ENCODE measurements at regions not wholly inside any gene's neighbourhood (a gene's known extent, or its start where the extent isn't known, plus 50 kb on each side); places are given as distances from the start of the nearest gene placed in this dataset.
"Not testable (repeated sequence)": the region's sequence is repeated elsewhere in the genome, so short reads cannot be mapped to it uniquely, and the experiment has no call there.

DNA sequence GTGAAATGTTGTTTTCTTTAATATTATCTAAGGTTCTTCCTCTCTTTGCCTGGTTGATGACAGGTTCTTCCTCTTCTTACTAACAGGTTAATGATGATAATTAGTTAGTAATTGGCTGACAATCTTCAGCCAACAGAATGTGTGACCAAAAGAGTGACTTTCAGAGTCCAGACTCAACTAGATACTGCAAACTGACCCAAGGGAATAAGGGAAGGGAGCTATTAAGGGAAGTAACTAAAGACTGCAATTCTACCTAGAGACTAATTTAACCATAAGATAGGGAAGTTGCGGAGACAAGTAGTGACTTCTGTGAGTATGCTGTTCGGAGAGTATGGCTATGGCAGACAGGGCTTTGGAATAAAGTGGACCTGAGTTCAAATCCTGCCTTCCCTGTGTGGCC lies 127.3 kb upstream of the TACR1 start:
- DNase-seq (ENCODE audit: low read depth): no peak

DNA sequence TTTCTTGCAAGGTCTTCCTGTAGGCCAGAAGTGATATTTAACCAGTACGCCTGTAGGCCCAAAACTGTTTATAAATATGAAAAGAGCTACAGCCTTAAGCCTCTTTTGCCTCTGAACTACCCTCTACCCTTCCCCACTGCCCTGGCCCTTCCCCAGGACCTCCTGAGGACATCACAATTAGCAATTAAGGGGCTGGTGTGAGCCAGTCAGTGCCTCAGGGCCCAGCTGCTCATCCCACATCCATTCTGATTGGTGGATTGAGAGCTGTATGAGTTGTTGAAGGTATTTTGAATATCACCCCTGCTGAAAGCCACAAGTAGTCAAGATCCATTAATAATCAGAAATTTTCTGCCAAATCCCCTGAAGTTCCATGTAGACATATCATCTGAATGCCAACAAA lies 126.3 kb upstream of the TACR1 start:
- DNase-seq (ENCODE audit: low read depth): no peak

DNA sequence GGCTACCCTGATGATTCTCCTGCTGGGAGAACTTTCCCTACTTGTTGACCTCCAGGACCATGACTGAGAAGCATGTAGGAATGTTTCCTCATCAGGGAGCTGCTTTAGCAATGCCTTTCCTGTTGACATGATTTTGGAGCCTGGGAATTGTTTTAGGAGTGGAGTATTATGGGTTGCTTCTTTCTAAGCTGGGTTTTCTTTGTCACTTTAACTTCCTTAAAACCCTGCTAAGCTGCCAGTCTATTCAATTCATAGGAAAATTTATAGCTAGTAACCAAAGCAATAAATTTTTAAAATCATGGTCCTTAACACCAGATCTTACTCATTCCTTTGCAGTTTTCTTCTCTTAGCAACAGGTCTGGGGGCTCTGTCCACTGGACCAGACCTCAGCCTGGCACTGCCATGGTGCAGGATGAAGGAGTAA lies 125.6 kb upstream of the TACR1 start:
- no peak for DNase-seq (ENCODE audit: low read depth)

GRCh38 chr2:75324141-75324540 lies 124.8 kb upstream of the TACR1 start:
- no peak for DNase-seq (ENCODE audit: low read depth)

GRCh38 chr2:75321599-75321922 lies 122.2 kb upstream of the TACR1 start:
- DNase-seq (ENCODE audit: low read depth): no peak

GRCh38 chr2:75320898-75321598 lies 121.7 kb upstream of the TACR1 start:
- DNase-seq (ENCODE audit: low read depth): no peak

DNA sequence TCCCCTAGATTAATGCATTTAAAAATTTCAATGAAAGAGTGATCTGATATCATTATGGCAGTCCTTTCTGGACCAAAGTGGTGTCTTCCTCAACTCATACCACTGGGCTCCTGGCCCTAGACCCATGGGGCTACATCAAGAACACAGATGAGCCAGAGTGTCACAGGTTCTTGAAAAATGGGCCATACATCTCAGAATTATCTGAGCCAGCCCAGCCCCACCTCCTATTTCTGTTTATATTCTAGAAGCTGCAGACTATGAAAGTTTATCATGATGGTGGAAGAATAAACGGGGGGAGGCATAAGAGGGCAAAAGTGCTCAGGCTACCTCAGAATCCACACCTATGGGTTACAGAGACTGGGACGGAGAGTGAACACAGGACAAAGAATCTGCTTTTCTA lies 120.6 kb upstream of the TACR1 start:
- no peak for DNase-seq (ENCODE audit: low read depth)

DNA sequence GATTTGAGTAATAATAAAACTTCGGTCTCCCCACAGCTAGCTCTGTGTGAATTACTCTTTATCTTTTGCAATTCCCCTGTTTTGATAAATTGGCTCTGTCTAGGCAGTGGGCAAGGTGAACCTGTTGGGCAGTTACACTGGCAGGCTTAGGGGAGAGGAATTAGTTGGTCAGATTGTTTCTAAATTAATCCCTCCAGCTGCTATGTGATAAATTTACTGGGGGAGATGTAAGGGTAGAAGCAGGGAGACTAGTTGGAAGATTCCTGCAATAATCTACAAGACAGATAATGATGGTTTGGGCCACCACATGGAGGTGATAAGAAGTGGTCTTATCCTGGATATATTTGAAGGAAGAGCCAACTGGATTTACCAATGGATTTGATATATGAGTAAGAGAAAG lies 118.5 kb upstream of the TACR1 start:
- DNase-seq (ENCODE audit: low read depth): no peak

GRCh38 chr2:75317316-75317715 lies 118.0 kb upstream of the TACR1 start:
- DNase-seq (ENCODE audit: low read depth): no peak

DNA sequence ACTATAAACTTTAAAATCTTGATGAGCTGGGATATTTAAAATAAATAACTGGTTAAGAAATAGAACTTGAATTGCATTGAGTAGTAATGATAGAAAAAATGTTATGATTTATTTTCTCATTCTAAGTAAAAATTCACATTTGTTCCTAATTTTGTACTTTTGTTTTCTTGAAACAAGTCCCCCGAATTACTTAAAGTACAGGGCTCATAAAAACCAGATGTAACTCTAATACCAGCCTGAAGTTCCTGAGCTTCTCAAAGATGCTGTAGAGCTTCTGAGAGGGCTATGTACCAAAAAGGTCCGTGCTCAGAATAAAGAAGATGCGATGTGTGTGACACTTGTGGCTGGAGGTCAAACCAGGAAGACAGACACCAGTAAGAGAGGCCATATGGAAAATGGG lies 116.1 kb upstream of the TACR1 start:
- DNase-seq (ENCODE audit: low read depth): no peak

DNA sequence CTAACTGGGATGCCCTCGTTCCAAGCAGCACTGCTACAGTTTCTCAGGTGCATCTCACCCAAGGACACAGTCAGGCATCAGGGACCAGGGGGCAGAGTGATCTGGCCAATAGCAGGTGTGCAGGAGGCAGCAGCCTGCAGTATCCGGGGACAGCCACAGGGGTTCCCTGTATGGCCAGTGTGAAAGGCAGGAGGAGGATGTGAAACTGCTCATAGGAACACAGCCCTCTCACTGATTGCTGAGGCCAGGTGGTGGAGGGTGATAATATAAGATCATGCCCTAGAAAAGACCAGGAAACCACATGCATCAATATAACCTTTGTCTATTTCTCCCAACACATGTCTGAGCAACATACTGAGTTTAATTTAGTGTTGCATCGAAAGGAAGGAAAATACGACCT lies 112.7 kb upstream of the TACR1 start:
- no peak for DNase-seq (ENCODE audit: low read depth)

GRCh38 chr2:75311521-75311920 lies 112.2 kb upstream of the TACR1 start:
- no peak for DNase-seq (ENCODE audit: low read depth)

DNA sequence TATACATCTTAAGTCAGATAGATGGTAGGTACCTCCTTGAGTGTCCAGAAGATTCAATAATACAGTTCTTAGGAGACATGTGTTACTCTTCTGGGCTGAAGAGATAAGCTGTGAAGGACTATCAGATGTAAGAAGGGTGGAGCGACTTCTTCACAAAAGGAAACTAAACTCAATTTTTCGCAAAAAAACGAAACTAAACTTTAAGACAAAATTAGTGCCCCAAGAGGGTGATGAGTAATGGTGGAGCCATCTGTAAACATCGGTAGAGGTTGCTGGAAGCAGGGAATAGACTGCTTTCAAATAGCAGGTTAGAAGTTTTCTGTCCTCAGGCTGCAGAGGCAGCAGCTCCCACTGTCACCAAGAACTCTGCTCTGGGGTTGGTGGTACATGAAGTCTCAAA lies 111.6 kb upstream of the TACR1 start:
- no peak for DNase-seq (ENCODE audit: low read depth)

- no peak for DNase-seq (ENCODE audit: low read depth)
These were observed 110.5 kb upstream of the TACR1 start for GRCh38 chr2:75309596-75310463.

- no peak for DNase-seq (ENCODE audit: low read depth)
These were observed 103.9 kb upstream of the TACR1 start for GRCh38 chr2:75303227-75303626.

DNA sequence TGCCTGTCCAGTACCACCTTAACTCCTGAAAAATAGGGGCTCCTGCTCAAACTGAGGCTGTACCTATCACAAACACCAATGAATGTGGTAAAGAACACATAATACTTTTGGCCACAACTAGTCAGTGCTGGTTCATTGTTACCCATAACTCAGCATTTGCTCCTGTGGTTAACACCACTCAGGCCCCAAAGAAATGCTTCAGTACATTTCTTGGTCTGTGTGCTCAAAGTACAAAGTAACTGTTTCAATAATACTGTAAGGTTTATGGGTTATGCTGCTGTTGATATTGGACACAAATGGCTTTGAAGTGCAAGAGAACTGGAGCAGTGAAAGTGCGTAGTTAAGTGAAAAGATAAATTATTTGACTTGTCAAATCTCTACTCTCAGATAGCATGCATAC lies 95.0 kb upstream of the TACR1 start:
- no peak for DNase-seq (ENCODE audit: low read depth)

DNA sequence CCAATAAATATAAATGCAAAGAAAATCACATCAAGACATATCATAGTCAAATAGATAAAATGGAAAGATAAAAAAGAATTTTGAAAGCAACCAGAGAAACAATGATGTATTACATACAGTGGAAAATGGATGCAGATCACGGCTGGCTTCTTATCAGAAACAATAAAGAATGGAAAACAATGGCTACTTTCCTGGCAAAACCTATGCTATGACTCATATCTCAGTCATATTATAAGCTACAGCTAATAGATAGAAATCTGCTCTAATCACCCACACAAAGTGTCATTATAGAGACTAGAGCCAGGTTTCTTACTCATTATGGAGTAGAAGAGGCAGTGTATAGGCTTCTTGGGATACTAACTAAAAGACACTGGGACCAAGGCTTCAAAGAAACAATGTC lies 93.5 kb upstream of the TACR1 start:
- DNase-seq (ENCODE audit: low read depth): no peak

GRCh38 chr2:75290600-75291150 lies 91.4 kb upstream of the TACR1 start:
- no peak for DNase-seq (ENCODE audit: low read depth)

DNA sequence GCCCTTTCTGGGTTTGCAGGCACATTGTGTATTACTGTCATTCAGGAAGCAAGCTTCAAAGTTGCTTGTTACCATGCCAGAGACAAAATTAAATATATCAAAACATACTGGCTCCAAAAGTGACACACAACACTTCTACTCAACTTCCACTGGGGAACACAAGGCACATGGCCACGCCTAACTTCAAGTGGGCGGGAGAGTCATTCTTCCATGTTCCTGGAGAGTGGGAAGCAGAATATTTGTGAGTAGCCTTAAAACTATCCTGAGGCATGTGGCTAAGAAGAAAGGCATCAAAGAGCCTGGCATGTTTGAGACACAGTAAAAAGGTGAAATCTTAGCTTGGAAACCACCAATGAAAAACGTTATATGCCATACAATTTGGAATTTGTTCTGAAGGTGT lies 90.5 kb upstream of the TACR1 start:
- no peak for DNase-seq (ENCODE audit: low read depth)

- not testable (repeated sequence) for DNase-seq (ENCODE audit: low read depth)
These were observed 89.9 kb upstream of the TACR1 start for GRCh38 chr2:75289178-75289577.

- DNase-seq (ENCODE audit: low read depth): no peak
These were observed 89.4 kb upstream of the TACR1 start for GRCh38 chr2:75288760-75289159.

DNA sequence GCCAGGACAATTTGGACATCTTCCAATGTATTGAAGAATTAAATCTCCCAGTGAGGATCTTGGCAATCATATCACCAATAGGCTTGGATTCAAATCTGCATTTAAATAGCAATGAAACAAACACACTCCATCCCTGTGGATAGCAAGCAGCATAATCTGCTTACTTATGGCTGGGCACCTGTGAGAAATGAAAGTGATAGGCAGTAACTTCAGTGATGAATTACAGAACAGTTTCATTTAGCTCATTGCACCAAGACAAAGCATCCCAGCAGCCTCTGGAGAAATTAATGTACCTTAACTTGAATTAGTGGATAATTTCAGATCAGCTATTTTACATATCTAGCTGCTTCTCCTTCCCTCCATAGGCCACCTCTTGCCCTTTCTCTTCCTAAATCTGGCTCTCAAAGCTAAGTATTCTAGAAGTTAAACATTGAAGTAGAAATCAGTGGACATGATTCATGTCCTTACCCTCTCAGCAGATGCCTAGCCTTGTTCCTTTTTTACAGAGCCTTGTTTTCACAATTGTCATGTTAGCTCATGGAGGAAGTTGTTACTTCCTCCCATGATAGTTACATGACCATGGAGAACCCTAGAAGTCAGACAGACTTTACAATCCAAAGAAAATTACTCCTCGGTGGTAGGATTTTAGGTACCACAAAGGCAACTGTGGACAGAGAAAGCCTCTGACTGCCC lies 88.5 kb upstream of the TACR1 start:
- DNase-seq (ENCODE audit: low read depth): no peak

GRCh38 chr2:75284345-75284744 lies 85.0 kb upstream of the TACR1 start:
- DNase-seq (ENCODE audit: low read depth): no peak
